ENCODE measurements at regions not wholly inside any gene's neighbourhood (a gene's known extent, or its start where the extent isn't known, plus 50 kb on each side); places are given as distances from the start of the nearest gene placed in this dataset.

GRCh38 chr5:136446565-136446964 is 81.2 kb upstream of the TRPC7 start:
- TF ChIP-seq FOXK2 (IDR thresholded peaks at IDR 0.05) (no peak), SUZ12 (IDR thresholded peaks at IDR 0.05) (no peak), SP1 (IDR thresholded peaks at IDR 0.05) (no peak), HDGF (IDR thresholded peaks at IDR 0.05; ENCODE audit: borderline replicate concordance) (no peak), ELF4 (IDR thresholded peaks at IDR 0.05) (no peak), ARNT (IDR thresholded peaks at IDR 0.05) (no peak), FOXA1 (IDR thresholded peaks at IDR 0.05) (no peak)
